ENCODE measurements at regions not wholly inside any gene's neighbourhood (a gene's known extent, or its start where the extent isn't known, plus 50 kb on each side); places are given as distances from the start of the nearest gene placed in this dataset.

DNA sequence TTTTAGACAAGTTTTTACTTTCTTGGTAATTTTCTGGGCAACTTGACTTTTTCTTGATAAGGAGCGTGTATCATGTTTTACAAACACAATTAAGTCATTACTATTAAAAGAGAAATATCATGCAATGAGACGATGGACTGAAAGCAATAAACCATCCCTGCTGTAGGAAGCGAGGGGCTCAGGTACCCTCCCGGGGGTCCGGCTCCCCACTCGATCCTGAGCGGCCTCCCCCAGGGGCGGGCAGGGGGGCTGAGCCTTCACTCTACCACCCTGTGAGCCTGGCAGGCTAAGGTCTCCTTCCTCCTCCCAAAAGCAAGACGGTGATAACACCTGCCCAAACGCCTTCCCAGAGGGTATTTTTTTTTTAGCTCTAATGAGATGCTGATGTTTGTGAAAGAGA lies 51.8 kb upstream of the ADGRA1 start:
- DNase-seq = no peak
- no peaks in the 10 kb centered on the region for H3K9me3 ChIP-seq
- no peak overlapping the region for H3K27ac ChIP-seq
- intact Hi-C loops (cut with DNase I) = no loop called here
- peaks cover 0 to 14% of the 10 kb centered on the region in 2 donors for H3K27me3 ChIP-seq
- 21 to 28% methylated on average over 10 of the region's 10 CpGs for WGBS, 2 donors
- TF ChIP-seq, protein P1, sequence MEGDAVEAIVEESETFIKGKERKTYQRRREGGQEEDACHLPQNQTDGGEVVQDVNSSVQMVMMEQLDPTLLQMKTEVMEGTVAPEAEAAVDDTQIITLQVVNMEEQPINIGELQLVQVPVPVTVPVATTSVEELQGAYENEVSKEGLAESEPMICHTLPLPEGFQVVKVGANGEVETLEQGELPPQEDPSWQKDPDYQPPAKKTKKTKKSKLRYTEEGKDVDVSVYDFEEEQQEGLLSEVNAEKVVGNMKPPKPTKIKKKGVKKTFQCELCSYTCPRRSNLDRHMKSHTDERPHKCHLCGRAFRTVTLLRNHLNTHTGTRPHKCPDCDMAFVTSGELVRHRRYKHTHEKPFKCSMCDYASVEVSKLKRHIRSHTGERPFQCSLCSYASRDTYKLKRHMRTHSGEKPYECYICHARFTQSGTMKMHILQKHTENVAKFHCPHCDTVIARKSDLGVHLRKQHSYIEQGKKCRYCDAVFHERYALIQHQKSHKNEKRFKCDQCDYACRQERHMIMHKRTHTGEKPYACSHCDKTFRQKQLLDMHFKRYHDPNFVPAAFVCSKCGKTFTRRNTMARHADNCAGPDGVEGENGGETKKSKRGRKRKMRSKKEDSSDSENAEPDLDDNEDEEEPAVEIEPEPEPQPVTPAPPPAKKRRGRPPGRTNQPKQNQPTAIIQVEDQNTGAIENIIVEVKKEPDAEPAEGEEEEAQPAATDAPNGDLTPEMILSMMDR (IDR thresholded peaks at IDR 0.05) = no peak
- no peak for TF ChIP-seq POLR2A (IDR thresholded peaks at IDR 0.05)
- H3K4me1 ChIP-seq = peaks cover 5% of the 10 kb centered on the region
- no peak for ATAC-seq
- H3K36me3 ChIP-seq (replicated peaks in 1 of 2; ENCODE audit: insufficient read depth in 1 of 2, low read depth in 2 of 2) = no peaks in the 10 kb centered on the region
- no peak overlapping the region for H3K4me3 ChIP-seq

DNA sequence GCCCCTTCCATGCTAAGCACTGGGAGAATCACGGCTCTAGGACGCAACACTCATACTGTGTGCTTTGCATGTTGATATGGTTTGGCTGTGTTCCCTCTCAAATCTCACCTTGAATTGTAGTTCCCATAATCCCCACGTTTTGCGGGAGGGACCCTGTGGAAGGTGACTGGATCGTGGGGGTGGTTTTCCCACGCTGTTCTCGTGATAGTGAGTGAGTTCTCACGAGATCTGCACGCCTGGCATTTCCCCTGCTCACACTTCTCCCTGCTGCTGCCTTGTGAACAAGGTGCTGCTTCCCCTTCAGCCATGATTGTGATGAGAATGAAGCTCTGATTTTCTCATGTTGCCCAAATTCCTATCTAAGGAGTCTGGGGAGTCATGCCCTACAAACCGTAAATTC lies 53.0 kb upstream of the ADGRA1 start:
- H3K4me1 ChIP-seq = peaks cover under 1% of the 10 kb centered on the region
- intact Hi-C loops (cut with DNase I) = no loop called here
- no peak overlapping the region for H3K4me3 ChIP-seq
- no peak for TF ChIP-seq POLR2A (IDR thresholded peaks at IDR 0.05)
- TF ChIP-seq, protein P1 (IDR thresholded peaks at IDR 0.05) = no peak
- no peaks in the 10 kb centered on the region for H3K9me3 ChIP-seq
- WGBS, 2 donors = 23 to 39% methylated on average over 10 of the region's 10 CpGs
- no peak for ATAC-seq
- H3K27ac ChIP-seq = no peak overlapping the region
- no peak for DNase-seq
- peaks cover 0 to 10% of the 10 kb centered on the region in 2 donors for H3K27me3 ChIP-seq
- H3K36me3 ChIP-seq (replicated peaks in 1 of 2; ENCODE audit: insufficient read depth in 1 of 2, low read depth in 2 of 2) = no peaks in the 10 kb centered on the region

- Histone ChIP-seq H3K27me3 (peaks cover 0 to 3% of the 10 kb centered on the region in 2 donors), H3K36me3 (replicated peaks in 1 of 2; ENCODE audit: insufficient read depth in 1 of 2, low read depth in 2 of 2) (no peaks in the 10 kb centered on the region), H3K4me1 (no peaks in the 10 kb centered on the region), H3K9me3 (no peaks in the 10 kb centered on the region), H3K4me3 (no peak overlapping the region), H3K27ac (no peak overlapping the region)
- intact Hi-C loops (cut with DNase I) = no loop called here
- TF ChIP-seq POLR2A (IDR thresholded peaks at IDR 0.05) = no peak
- TF ChIP-seq, protein P1 (IDR thresholded peaks at IDR 0.05) = no peak
- 74 to 83% methylated on average over 8 to 10 of the region's 10 CpGs for WGBS, 2 donors
- DNase-seq (no peak), ATAC-seq (no peak)
Measured at GRCh38 chr10:133034092-133034491, 53.6 kb upstream of the ADGRA1 start.

- TF ChIP-seq POLR2A (IDR thresholded peaks at IDR 0.05) = no peak
- TF ChIP-seq, protein P1 (IDR thresholded peaks at IDR 0.05) = no peak
- Histone ChIP-seq H3K27ac (no peak overlapping the region), H3K36me3 (replicated peaks in 1 of 2; ENCODE audit: insufficient read depth in 1 of 2, low read depth in 2 of 2) (no peaks in the 10 kb centered on the region), H3K4me3 (no peak overlapping the region), H3K4me1 (no peaks in the 10 kb centered on the region), H3K27me3 (no peaks in the 10 kb centered on the region), H3K9me3 (no peaks in the 10 kb centered on the region)
- no peak for ATAC-seq
- DNase-seq = no peak
- intact Hi-C loops (cut with DNase I) = no loop called here
- WGBS, 2 donors = 87 to 89% methylated on average over 11 of the region's 11 CpGs
Measured at GRCh38 chr10:133033742-133034048, 54.0 kb upstream of the ADGRA1 start.

GRCh38 chr10:133032976-133033741 lies 54.6 kb upstream of the ADGRA1 start:
- H3K27me3 ChIP-seq = no peaks in the 10 kb centered on the region
- intact Hi-C loops (cut with DNase I) = no loop called here
- H3K36me3 ChIP-seq (replicated peaks in 1 of 2; ENCODE audit: insufficient read depth in 1 of 2, low read depth in 2 of 2) = no peaks in the 10 kb centered on the region
- H3K9me3 ChIP-seq = no peaks in the 10 kb centered on the region
- no peak overlapping the region for H3K4me3 ChIP-seq
- no peak overlapping the region for H3K27ac ChIP-seq
- DNase-seq (no peak), ATAC-seq (no peak)
- WGBS, 2 donors = 77 to 78% methylated on average over 14 to 17 of the region's 20 CpGs
- TF ChIP-seq POLR2A (IDR thresholded peaks at IDR 0.05) = no peak
- TF ChIP-seq, protein P1 (IDR thresholded peaks at IDR 0.05) = no peak
- no peaks in the 10 kb centered on the region for H3K4me1 ChIP-seq

Data from body of pancreas (tissue), 4 donors.